Renal pelvis (tissue), 1 donor: ENCODE measurements at regions not wholly inside any gene's neighbourhood (a gene's known extent, or its start where the extent isn't known, plus 50 kb on each side); places are given as distances from the start of the nearest gene placed in this dataset.

ENCODE experiments used
- DNase-seq: peaks from one replicate; pipeline ENCODE4 v3.0.0-alpha.2; 2013

- no peak for DNase-seq
These were observed 72.2 kb downstream of the PRDM9 start for GRCh38 chr5:23579566-23579965.

GRCh38 chr5:23583081-23583480, 75.7 kb downstream of the PRDM9 start:
- no peak for DNase-seq

GRCh38 chr5:23588841-23589326, 81.5 kb downstream of the PRDM9 start:
- no peak for DNase-seq

- DNase-seq = no peak
These were observed 83.8 kb downstream of the PRDM9 start for GRCh38 chr5:23591250-23591649.

GRCh38 chr5:23606927-23607326, 99.5 kb downstream of the PRDM9 start:
- DNase-seq = no peak

- DNase-seq = no peak
These were observed 105.3 kb downstream of the PRDM9 start for GRCh38 chr5:23612701-23613100.

- DNase-seq = no peak
These were observed 106.2 kb downstream of the PRDM9 start for GRCh38 chr5:23613566-23613965.

GRCh38 chr5:23614422-23614821, 107.0 kb downstream of the PRDM9 start:
- no peak for DNase-seq

GRCh38 chr5:23626961-23627360, 119.6 kb downstream of the PRDM9 start:
- DNase-seq = no peak

- DNase-seq = no peak
These were observed 120.6 kb downstream of the PRDM9 start for GRCh38 chr5:23627976-23628375.

GRCh38 chr5:23629396-23629795, 122.0 kb downstream of the PRDM9 start:
- no peak for DNase-seq

- no peak for DNase-seq
These were observed 124.1 kb downstream of the PRDM9 start for GRCh38 chr5:23631302-23632045.

- DNase-seq = no peak
These were observed 128.5 kb downstream of the PRDM9 start for GRCh38 chr5:23635938-23636337.

- no peak for DNase-seq
These were observed 131.9 kb downstream of the PRDM9 start for GRCh38 chr5:23639326-23639725.

- no peak for DNase-seq
These were observed 141.2 kb downstream of the PRDM9 start for GRCh38 chr5:23648656-23649055.

GRCh38 chr5:23649594-23649993, 142.2 kb downstream of the PRDM9 start:
- DNase-seq = no peak

- DNase-seq = no peak
These were observed 148.3 kb downstream of the PRDM9 start for GRCh38 chr5:23655674-23656073.

- DNase-seq = no peak
These were observed 168.0 kb downstream of the PRDM9 start for GRCh38 chr5:23675456-23675855.

GRCh38 chr5:23677996-23678395, 170.6 kb downstream of the PRDM9 start:
- DNase-seq = no peak

- no peak for DNase-seq
These were observed 176.7 kb downstream of the PRDM9 start for GRCh38 chr5:23684103-23684502.

GRCh38 chr5:23703940-23704855, 196.8 kb downstream of the PRDM9 start:
- no peak for DNase-seq

GRCh38 chr5:23717486-23717885, 210.1 kb downstream of the PRDM9 start:
- no peak for DNase-seq

- no peak for DNase-seq
These were observed 211.2 kb downstream of the PRDM9 start for GRCh38 chr5:23718564-23718963.
